Kidney (tissue), 13 donors: ENCODE measurements at regions not wholly inside any gene's neighbourhood (a gene's known extent, or its start where the extent isn't known, plus 50 kb on each side); places are given as distances from the start of the nearest gene placed in this dataset.

Experiments
- DNase-seq, 5 donors: peaks; one replicate each; pipeline ENCODE4 v3.0.0-alpha.2; 2013 to 2020
- FAIRE-seq: peaks from 2 replicates; lab custom pipeline; 2012; peaks lifted over from hg19 to GRCh38; lab: Jason Lieb, UNC
- H3K27ac ChIP-seq, 2 donors: one replicate each; pipeline ENCODE4 v1.7.0; 2013; ENCODE audit warnings: low read depth in 2 of 2, low read length in 2 of 2, inconsistent platforms in 1 of 2
- H3K27me3 ChIP-seq: one replicate; pipeline ENCODE4 v1.7.1; 2013; ENCODE audit warnings: low read length, inconsistent platforms; ENCODE audit not compliant: control insufficient read depth, insufficient read depth
- H3K36me3 ChIP-seq, 3 donors: one replicate each; pipeline versions ENCODE4 v1.7.0 to v1.7.1; 2013; ENCODE audit warnings: low read length in 3 of 3, control low read depth in 1 of 3, inconsistent platforms in 1 of 3; ENCODE audit not compliant: insufficient read depth in 3 of 3, control insufficient read depth in 2 of 3
- H3K4me1 ChIP-seq, 3 donors: one replicate each; pipeline versions ENCODE4 v1.7.0 to v1.7.1; 2013; ENCODE audit warnings: low read length in 3 of 3, inconsistent platforms in 1 of 3, low read depth in 1 of 3; ENCODE audit not compliant: control insufficient read depth in 2 of 3, insufficient read depth in 2 of 3
- H3K4me3 ChIP-seq, 3 donors: one replicate each; pipeline versions ENCODE4 v1.7.0 to v1.8.1; 2013; ENCODE audit warnings: low read length in 3 of 3, control low read depth in 1 of 3, inconsistent platforms in 1 of 3
- H3K9ac ChIP-seq, 3 donors: one replicate each; pipeline versions ENCODE4 v1.7.0 to v1.7.1; 2013; ENCODE audit warnings: low read length in 3 of 3, control low read depth in 1 of 3, inconsistent platforms in 1 of 3
- H3K9me3 ChIP-seq, 3 donors: one replicate each; pipeline versions ENCODE4 v1.7.0 to v1.7.1; 2013; ENCODE audit warnings: low read length in 3 of 3, control low read depth in 1 of 3, inconsistent platforms in 1 of 3; ENCODE audit not compliant: control insufficient read depth in 2 of 3, insufficient read depth in 1 of 3
- intact Hi-C: fragments of 100-400 bp; cut with DNase I; formaldehyde crosslinking; loops from one replicate; pipeline ENCODE4 v1.11.1; 2022
- TF ChIP-seq, protein P1 (sequence below): IDR thresholded peaks from 3 replicates; pipeline ENCODE4 v1.5.1; 2012; ENCODE audit warnings: mild to moderate bottlenecking, moderate library complexity, borderline replicate concordance; ENCODE audit not compliant: insufficient read depth; ENCODE audit errors: extremely low read depth
- donor health status: control.
- donor health status: control.
- donor health status: control.
- donor health status: control.
- donor health status: control.
- donor health status: DM: yes; HTN: yes; CAD: no.
- donor health status: Normal renal cell carcinoma (clear cell type).

DNA sequence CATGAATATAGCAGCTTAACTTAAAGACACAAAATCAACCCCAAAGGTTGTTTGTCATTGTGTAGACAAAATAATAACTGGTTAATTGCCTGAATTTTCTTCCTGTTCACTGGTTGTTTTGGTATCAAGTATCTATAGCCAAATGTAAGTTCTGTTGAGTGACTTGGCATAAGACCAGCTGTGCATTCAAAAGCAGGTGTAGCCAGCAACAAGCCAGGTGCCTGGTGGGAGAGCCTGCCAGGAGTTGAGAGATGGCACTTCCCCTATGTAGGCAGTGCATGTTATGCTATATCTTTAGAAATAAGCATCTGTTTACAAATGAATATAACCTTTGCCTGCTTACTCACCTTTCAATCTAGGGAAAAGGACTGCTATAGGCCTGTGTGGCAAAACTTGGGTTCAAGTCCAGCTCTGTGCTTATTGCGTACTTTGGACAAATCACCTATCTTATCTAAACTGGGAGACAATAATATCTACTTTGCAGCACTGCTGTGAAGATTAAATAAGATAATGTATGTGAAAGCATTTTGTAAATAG, 84.9 kb upstream of the TBL1XR1 start:
- Histone ChIP-seq H3K4me1 (peaks cover 0 to 8% (median 3%) of the 10 kb centered on the region in 3 donors), H3K9me3 (peaks cover 0 to 3% (median 0%) of the 10 kb centered on the region in 3 donors), H3K9ac (no peak overlapping the region), H3K27ac (no peak overlapping the region), H3K4me3 (no peak overlapping the region), H3K27me3 (no peaks in the 10 kb centered on the region), H3K36me3 (no peaks in the 10 kb centered on the region)
- no peak for FAIRE-seq
- no peak for DNase-seq
- TF ChIP-seq, protein P1, sequence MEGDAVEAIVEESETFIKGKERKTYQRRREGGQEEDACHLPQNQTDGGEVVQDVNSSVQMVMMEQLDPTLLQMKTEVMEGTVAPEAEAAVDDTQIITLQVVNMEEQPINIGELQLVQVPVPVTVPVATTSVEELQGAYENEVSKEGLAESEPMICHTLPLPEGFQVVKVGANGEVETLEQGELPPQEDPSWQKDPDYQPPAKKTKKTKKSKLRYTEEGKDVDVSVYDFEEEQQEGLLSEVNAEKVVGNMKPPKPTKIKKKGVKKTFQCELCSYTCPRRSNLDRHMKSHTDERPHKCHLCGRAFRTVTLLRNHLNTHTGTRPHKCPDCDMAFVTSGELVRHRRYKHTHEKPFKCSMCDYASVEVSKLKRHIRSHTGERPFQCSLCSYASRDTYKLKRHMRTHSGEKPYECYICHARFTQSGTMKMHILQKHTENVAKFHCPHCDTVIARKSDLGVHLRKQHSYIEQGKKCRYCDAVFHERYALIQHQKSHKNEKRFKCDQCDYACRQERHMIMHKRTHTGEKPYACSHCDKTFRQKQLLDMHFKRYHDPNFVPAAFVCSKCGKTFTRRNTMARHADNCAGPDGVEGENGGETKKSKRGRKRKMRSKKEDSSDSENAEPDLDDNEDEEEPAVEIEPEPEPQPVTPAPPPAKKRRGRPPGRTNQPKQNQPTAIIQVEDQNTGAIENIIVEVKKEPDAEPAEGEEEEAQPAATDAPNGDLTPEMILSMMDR, result no peak
- intact Hi-C loops, result no loop called here

DNA sequence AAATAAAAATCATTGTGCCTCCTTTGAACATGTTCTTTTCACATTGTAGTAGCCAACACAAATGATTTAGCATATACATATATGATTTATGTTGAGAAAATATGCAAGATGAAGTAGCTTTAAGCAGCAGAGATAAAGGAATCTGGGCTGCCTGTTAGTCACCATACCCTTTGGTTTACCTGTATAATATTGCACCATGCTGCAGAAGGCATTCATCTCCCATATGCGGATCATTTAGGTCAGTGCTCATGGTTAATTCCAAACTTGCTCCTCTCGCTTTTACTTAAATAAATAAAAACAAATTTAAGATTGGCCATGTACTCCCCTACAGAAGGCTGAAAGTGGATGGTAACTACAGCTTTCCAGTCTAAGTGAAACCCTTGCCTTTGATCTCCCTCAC, 86.7 kb upstream of the TBL1XR1 start:
- Histone ChIP-seq H3K4me3 (no peak overlapping the region), H3K9ac (no peak overlapping the region), H3K9me3 (peaks cover 0 to 3% (median 0%) of the 10 kb centered on the region in 3 donors), H3K36me3 (no peaks in the 10 kb centered on the region), H3K4me1 (peaks cover 0 to 6% (median under 1%) of the 10 kb centered on the region in 3 donors), H3K27ac (no peak overlapping the region), H3K27me3 (no peaks in the 10 kb centered on the region)
- no peak for DNase-seq
- intact Hi-C loops, result no loop called here
- no peak for FAIRE-seq
- TF ChIP-seq, protein P1, result no peak

DNA sequence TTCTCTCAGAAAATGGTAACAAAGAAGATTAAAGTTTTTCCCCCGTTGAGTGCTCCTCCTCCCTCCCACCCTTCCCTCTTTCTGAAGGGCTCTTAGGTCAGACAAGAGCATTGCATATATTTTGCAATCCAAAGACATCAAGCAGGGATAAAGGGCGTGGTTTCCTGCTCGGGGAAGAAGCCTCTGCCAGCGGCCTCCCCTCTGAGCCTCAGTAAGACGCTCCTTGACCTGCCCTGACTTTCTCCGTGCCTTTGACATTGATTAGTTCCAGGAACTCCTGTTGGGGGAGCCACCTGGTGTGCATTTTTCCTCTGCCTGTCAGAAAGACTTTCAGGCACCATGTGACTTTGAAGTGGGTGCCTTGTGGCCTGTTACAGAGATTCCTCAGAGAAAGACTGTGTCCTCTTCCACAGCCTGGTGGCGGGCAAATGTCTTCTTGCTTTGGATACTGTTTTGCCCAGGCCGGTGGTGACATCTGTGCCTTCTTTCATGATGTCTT, 87.2 kb upstream of the TBL1XR1 start:
- no peak for DNase-seq
- intact Hi-C loops, result no loop called here
- no peak overlapping the region for H3K9ac ChIP-seq
- no peaks in the 10 kb centered on the region for H3K36me3 ChIP-seq
- H3K4me1 ChIP-seq, result peaks cover 0 to 1% (median 0%) of the 10 kb centered on the region in 3 donors
- no peak for FAIRE-seq
- no peaks in the 10 kb centered on the region for H3K27me3 ChIP-seq
- H3K4me3 ChIP-seq, result no peak overlapping the region
- peaks cover 0 to 3% (median 0%) of the 10 kb centered on the region in 3 donors for H3K9me3 ChIP-seq
- H3K27ac ChIP-seq, result no peak overlapping the region
- TF ChIP-seq, protein P1, result no peak
